H1 (cell line): ENCODE measurements at regions not wholly inside any gene's neighbourhood (a gene's known extent, or its start where the extent isn't known, plus 50 kb on each side); places are given as distances from the start of the nearest gene placed in this dataset.

ENCODE experiments used
- CTCF ChIA-PET: fragments of 300-600 bp; sonication (Branson Sonifier 250); formaldehyde crosslinking; loops from one replicate; lab custom pipeline; 2021; ENCODE audit not compliant: partially characterized antibody; lab: Charles Lee
- POLR2A ChIA-PET: fragments of 300-600 bp; sonication (Branson Sonifier 250); formaldehyde crosslinking; loops from one replicate; lab custom pipeline; 2021; ENCODE audit warnings: inconsistent platforms; ENCODE audit not compliant: partially characterized antibody; lab: Charles Lee
- DNase-seq, 2 experiments: peaks; one replicate each; pipeline versions ENCODE4 v3.0.0 to v3.0.0-alpha.2; 2010 to 2022; ENCODE audit warnings: low spot score in 2 of 2, low read depth in 1 of 2, mixed read lengths in 1 of 2
- FAIRE-seq: peaks from 2 replicates; lab custom pipeline; 2011; peaks lifted over from hg19 to GRCh38; lab: Jason Lieb, UNC
- H2AFZ ChIP-seq: 2 replicates; pipeline ENCODE4 v1.8.1; 2012; ENCODE audit warnings: low read length, inconsistent platforms
- H2AK5ac ChIP-seq: 2 replicates; pipeline ENCODE4 v1.6.1; 2013; ENCODE audit warnings: low read depth, low read length
- H2BK120ac ChIP-seq: replicated peaks from 2 replicates; pipeline ENCODE3; 2013; ENCODE audit warnings: low read depth, low read length, inconsistent platforms
- H2BK12ac ChIP-seq: 2 replicates; pipeline ENCODE4 v1.6.1; 2013; ENCODE audit warnings: low read depth, low read length
- H2BK15ac ChIP-seq: 2 replicates; pipeline ENCODE4 v1.6.1; 2013; ENCODE audit warnings: low read length
- H2BK20ac ChIP-seq: 2 replicates; pipeline ENCODE4 v1.6.1; 2013; ENCODE audit warnings: low read length
- H2BK5ac ChIP-seq: 2 replicates; pipeline ENCODE4 v1.6.1; 2013; ENCODE audit warnings: low read depth, low read length
- H3K14ac ChIP-seq: 2 replicates; pipeline ENCODE4 v1.6.1; 2013; ENCODE audit warnings: inconsistent platforms; ENCODE audit not compliant: insufficient read length
- H3K18ac ChIP-seq: 2 replicates; pipeline ENCODE4 v1.6.1; 2013; ENCODE audit warnings: low read length; ENCODE audit errors: extremely low read depth
- H3K23ac ChIP-seq: 2 replicates; pipeline ENCODE4 v1.6.1; 2013; ENCODE audit warnings: inconsistent platforms; ENCODE audit not compliant: insufficient read length
- H3K23me2 ChIP-seq: 2 replicates; pipeline ENCODE4 v1.6.1; 2013; ENCODE audit warnings: low read depth, low read length
- H3K27ac ChIP-seq: 2 replicates; pipeline ENCODE4 v1.6.1; 2011; ENCODE audit warnings: low read depth, low read length, inconsistent platforms
- H3K27me3 ChIP-seq, 4 experiments: replicated peaks in 1 of 4; 1 replicate in 1 of 4; 2 replicates in 3 of 4; pipeline versions ENCODE4 v1.6.1 to v1.8.1; 2011 to 2013; ENCODE audit warnings: low read length in 3 of 4, mild to moderate bottlenecking in 3 of 4, inconsistent platforms in 2 of 4, mixed read lengths in 2 of 4, moderate library complexity in 1 of 4; ENCODE audit not compliant: control insufficient read depth in 3 of 4, insufficient read depth in 3 of 4; ENCODE audit errors: extremely low read depth in 1 of 4
- H3K36me3 ChIP-seq, 4 experiments: 2 replicates each; pipeline versions ENCODE4 v1.6.1 to v1.8.1; 2011 to 2013; ENCODE audit warnings: mild to moderate bottlenecking in 4 of 4, low read length in 3 of 4, moderate library complexity in 2 of 4, control low read depth in 1 of 4, inconsistent platforms in 1 of 4; ENCODE audit not compliant: insufficient read depth in 4 of 4, control insufficient read depth in 2 of 4
- H3K4ac ChIP-seq: replicated peaks from 2 replicates; pipeline ENCODE3; 2013; ENCODE audit warnings: low read length, low read depth, mixed read lengths, inconsistent platforms; ENCODE audit not compliant: insufficient read length
- H3K4me1 ChIP-seq, 4 experiments: replicated peaks in 1 of 4; 1 replicate in 1 of 4; 2 replicates in 3 of 4; pipeline versions ENCODE4 v1.6.1 to v1.8.1; 2011 to 2013; ENCODE audit warnings: low read length in 3 of 4, inconsistent platforms in 2 of 4, mixed read lengths in 1 of 4; ENCODE audit not compliant: insufficient read depth in 4 of 4, control insufficient read depth in 3 of 4
- H3K4me2 ChIP-seq, 2 experiments: 2 replicates each; pipeline versions ENCODE4 v1.6.1 to v1.8.1; 2011 to 2013; ENCODE audit warnings: low read depth in 2 of 2, low read length in 2 of 2, control low read depth in 1 of 2, inconsistent platforms in 1 of 2, mild to moderate bottlenecking in 1 of 2; ENCODE audit not compliant: insufficient read depth in 1 of 2
- H3K4me3 ChIP-seq, 4 experiments: fragments of 200-600, 300-600 bp in 1 of 4; sonication (generic), shearing (Covaris generic), sonication (Bioruptor Twin) in 1 of 4; 2 replicates each; pipeline versions ENCODE4 v1.5.1 to v1.8.1; 2011 to 2016; ENCODE audit warnings: low read length in 4 of 4, low read depth in 3 of 4, control low read depth in 2 of 4, inconsistent platforms in 2 of 4, mild to moderate bottlenecking in 2 of 4, mixed read lengths in 1 of 4, moderate library complexity in 1 of 4; ENCODE audit not compliant: insufficient read depth in 2 of 4; ENCODE audit errors: extremely low read depth in 1 of 4
- H3K56ac ChIP-seq: replicated peaks from 2 replicates; pipeline ENCODE3; 2013; ENCODE audit warnings: low read depth, mild to moderate bottlenecking, mixed read lengths, low read length, inconsistent platforms; ENCODE audit not compliant: insufficient read length
- H3K79me1 ChIP-seq: 2 replicates; pipeline ENCODE4 v1.6.1; 2013; ENCODE audit warnings: low read depth, low read length, control low read depth
- H3K79me2 ChIP-seq, 2 experiments: 2 replicates each; pipeline versions ENCODE4 v1.6.1 to v1.8.1; 2012 to 2013; ENCODE audit warnings: low read length in 2 of 2, mild to moderate bottlenecking in 2 of 2, inconsistent platforms in 1 of 2; ENCODE audit not compliant: insufficient read depth in 2 of 2, control insufficient read depth in 1 of 2
- H3K9ac ChIP-seq, 4 experiments: replicated peaks in 1 of 4; 1 replicate in 1 of 4; 2 replicates in 3 of 4; pipeline versions ENCODE4 v1.6.1 to v1.8.1; 2011 to 2013; ENCODE audit warnings: low read depth in 3 of 4, low read length in 3 of 4, control low read depth in 2 of 4, mild to moderate bottlenecking in 2 of 4, moderate library complexity in 2 of 4, inconsistent platforms in 1 of 4; ENCODE audit errors: extremely low read depth in 1 of 4
- H3K9me3 ChIP-seq, 2 experiments: 2 replicates each; pipeline versions ENCODE4 v1.6.1 to v1.8.1; 2012 to 2013; ENCODE audit warnings: mild to moderate bottlenecking in 2 of 2, moderate library complexity in 2 of 2, control low read depth in 1 of 2, inconsistent platforms in 1 of 2, low read depth in 1 of 2, low read length in 1 of 2, mixed read lengths in 1 of 2; ENCODE audit not compliant: insufficient read depth in 2 of 2
- H4K20me1 ChIP-seq, 2 experiments: replicated peaks in 1 of 2; 2 replicates each; pipeline versions ENCODE3 to v1.8.1; 2011 to 2013; ENCODE audit warnings: inconsistent platforms in 2 of 2, low read length in 2 of 2, mild to moderate bottlenecking in 1 of 2; ENCODE audit not compliant: insufficient read depth in 2 of 2, control insufficient read depth in 1 of 2
- H4K5ac ChIP-seq: 2 replicates; pipeline ENCODE4 v1.6.1; 2013; ENCODE audit warnings: low read length, low read depth, mixed read lengths, inconsistent platforms; ENCODE audit not compliant: insufficient read length
- H4K8ac ChIP-seq: 2 replicates; pipeline ENCODE4 v1.8.0; 2013; ENCODE audit warnings: mild to moderate bottlenecking, moderate library complexity, low read length, inconsistent platforms; ENCODE audit not compliant: insufficient read depth; ENCODE audit errors: extremely low read depth
- H4K91ac ChIP-seq: replicated peaks from 2 replicates; pipeline ENCODE3; 2013; ENCODE audit warnings: low read length, mixed read lengths, inconsistent platforms; ENCODE audit not compliant: insufficient read length
- BACH1 ChIP-seq: IDR thresholded peaks from 2 replicates; pipeline ENCODE4 v1.6.1; 2012; ENCODE audit warnings: low read length, improper control_type of control experiment
- CHD2 ChIP-seq: IDR thresholded peaks from 2 replicates; pipeline ENCODE4 v1.6.1; 2012; ENCODE audit warnings: low read length, improper control_type of control experiment
- JUN ChIP-seq: IDR thresholded peaks from 2 replicates; pipeline ENCODE4 v1.6.1; 2011; ENCODE audit warnings: low read depth, mild to moderate bottlenecking, improper control_type of control experiment, low read length
- POLR2A ChIP-seq, 2 experiments: IDR thresholded peaks; 1 replicate in 1 of 2; 2 replicates in 1 of 2; pipeline ENCODE4 v1.6.1; 2011; ENCODE audit warnings: low read depth in 2 of 2, low read length in 2 of 2, mild to moderate bottlenecking in 2 of 2; ENCODE audit errors: control extremely low read depth in 1 of 2
- POLR2AphosphoS5 ChIP-seq: IDR thresholded peaks from 2 replicates; pipeline ENCODE4 v1.6.1; 2011; ENCODE audit warnings: low read depth, low read length
- RFX5 ChIP-seq: IDR thresholded peaks from 2 replicates; pipeline ENCODE4 v1.6.1; 2011; ENCODE audit warnings: low read depth, low read length, improper control_type of control experiment, borderline replicate concordance
- RNF2 ChIP-seq: fragments of 200-900, 300-1000 bp; sonication (generic); IDR thresholded peaks from 2 replicates; pipeline ENCODE4 v1.7.1; 2016; ENCODE audit warnings: borderline replicate concordance, low read depth, mild to moderate bottlenecking, antibody characterized with exemption, low read length; ENCODE audit not compliant: poor library complexity, severe bottlenecking; ENCODE audit errors: missing control alignments
- TAF1 ChIP-seq: IDR thresholded peaks from 2 replicates; pipeline ENCODE4 v1.6.1; 2011; ENCODE audit warnings: mild to moderate bottlenecking, low read depth, low read length
- TBP ChIP-seq: IDR thresholded peaks from 2 replicates; pipeline ENCODE4 v1.6.1; 2011; ENCODE audit warnings: low read depth, low read length, improper control_type of control experiment
- WGBS, 2 experiments: shearing (Covaris generic) in 1 of 2; methylation state at CpG; one replicate each; pipeline versions ENCODE4 v1.1.6 to v1.1.7; 2013 to 2015; ENCODE audit warnings: low lambda C conversion rate in 2 of 2, mixed read lengths in 2 of 2, inconsistent platforms in 1 of 2, low coverage in 1 of 2, missing lambda C conversion rate in 1 of 2; ENCODE audit not compliant: insufficient replicate concordance in 2 of 2, insufficient coverage in 1 of 2, insufficient read length in 1 of 2; ENCODE audit errors: extremely low coverage in 1 of 2, missing lambda C conversion rate in 1 of 2; 5-methylcytosine and 5-hydroxymethylcytosine counted together
- TF ChIP-seq, protein P1 (sequence below): IDR thresholded peaks from 2 replicates; pipeline ENCODE4 v1.6.1; 2012; ENCODE audit warnings: inconsistent platforms

DNA sequence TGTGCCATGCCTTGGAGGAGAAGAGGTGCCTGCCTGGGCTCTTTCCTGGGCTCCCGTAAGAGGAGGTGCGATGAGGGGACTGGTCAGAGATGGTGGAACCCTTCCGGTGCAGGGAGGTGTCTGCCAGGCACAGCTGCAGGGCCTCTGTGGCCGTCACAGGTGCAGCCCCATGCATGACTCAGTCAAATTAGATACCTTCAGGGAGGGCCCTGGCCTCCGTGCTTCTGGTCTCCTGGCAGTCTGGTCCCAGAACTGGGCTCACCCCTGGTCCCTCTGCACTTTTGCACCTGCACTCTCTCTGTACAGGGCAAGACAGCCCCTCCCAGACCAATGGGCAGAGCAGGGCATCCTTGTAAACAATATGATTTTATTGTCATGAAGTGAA, 49.9 kb upstream of the LRPAP1 start:
- Histone ChIP-seq H2BK5ac (no peak overlapping the region), H4K91ac (no peak overlapping the region), H4K20me1 (peaks cover 0 to 1% of the 10 kb centered on the region in 2 experiments), H3K23ac (no peak overlapping the region), H2BK120ac (no peak overlapping the region), H3K56ac (no peak overlapping the region), H4K8ac (no peak overlapping the region), H3K79me2 (no peaks in the 10 kb centered on the region), H3K9ac (no peak overlapping the region), H4K5ac (no peak overlapping the region), H3K4me3 (no peak overlapping the region), H3K18ac (no peak overlapping the region), H2BK15ac (no peak overlapping the region), H3K4ac (no peak overlapping the region), H3K27me3 (no peaks in the 10 kb centered on the region), H3K14ac (no peak overlapping the region), H2BK12ac (no peak overlapping the region), H2AFZ (no peak overlapping the region), H3K4me1 (no peaks in the 10 kb centered on the region), H3K23me2 (peaks cover 10% of the 10 kb centered on the region; the same call in 1 of the 2 replicates), H3K36me3 (no peaks in the 10 kb centered on the region), H3K4me2 (no peak overlapping the region), H2BK20ac (no peak overlapping the region), H3K79me1 (no peaks in the 10 kb centered on the region), H2AK5ac (no peak overlapping the region), H3K9me3 (no peaks in the 10 kb centered on the region), H3K27ac (no peak overlapping the region)
- CTCF ChIA-PET: no interaction called here
- FAIRE-seq (no peak), DNase-seq (no peak)
- 88% methylated on average over 3 of the region's 5 CpGs; no CpG with 5 or more reads in 1 of the 2 experiments for WGBS, 2 experiments
- POLR2A ChIA-PET: no interaction called here
- TF ChIP-seq POLR2A (IDR thresholded peaks at IDR 0.05; ENCODE audit: control extremely low read depth in 1 of 2, low read depth in 2 of 2, low read length in 2 of 2): no peak
- TF ChIP-seq BACH1: no peak
- TF ChIP-seq, protein P1, sequence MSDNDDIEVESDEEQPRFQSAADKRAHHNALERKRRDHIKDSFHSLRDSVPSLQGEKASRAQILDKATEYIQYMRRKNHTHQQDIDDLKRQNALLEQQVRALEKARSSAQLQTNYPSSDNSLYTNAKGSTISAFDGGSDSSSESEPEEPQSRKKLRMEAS: no peak
- no peak for TF ChIP-seq TBP
- TF ChIP-seq POLR2AphosphoS5: no peak
- TF ChIP-seq JUN: no peak
- TF ChIP-seq CHD2: no peak
- TF ChIP-seq RNF2: no peak
- TF ChIP-seq TAF1: no peak
- no peak for TF ChIP-seq RFX5
